ENCODE measurements at regions not wholly inside any gene's neighbourhood (a gene's known extent, or its start where the extent isn't known, plus 50 kb on each side); places are given as distances from the start of the nearest gene placed in this dataset.

DNA sequence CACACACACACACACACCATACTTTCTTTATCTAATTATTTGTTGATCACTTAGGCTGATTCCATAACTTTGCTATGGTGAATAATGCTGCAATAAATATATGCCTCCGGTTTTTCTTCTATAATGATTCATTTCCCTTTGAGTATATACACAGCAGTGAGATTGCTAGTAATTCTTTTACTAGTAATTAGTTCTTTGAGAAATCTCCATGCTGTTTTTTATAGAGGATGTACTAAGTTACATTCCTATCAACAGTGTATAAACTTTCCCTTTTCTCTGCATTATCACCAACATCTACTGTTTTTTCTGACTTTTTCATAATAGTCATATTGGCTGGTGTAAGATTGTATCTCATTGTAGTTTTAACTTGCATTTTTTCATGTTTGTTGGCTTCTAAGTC lies 1405.1 kb downstream of the PCDH9 start:
- TF ChIP-seq CTCF (IDR thresholded peaks at IDR 0.05 in 2 of 3, conservative IDR thresholded peaks at IDR 0.05 in 1 of 3; ENCODE audit: borderline replicate concordance in 1 of 3, insufficient read depth in 1 of 3, low read depth in 2 of 3, low read length in 2 of 3) (no peak), CEBPB (IDR thresholded peaks at IDR 0.05; ENCODE audit: low read depth) (no peak), POLR2AphosphoS5 (IDR thresholded peaks at IDR 0.05; ENCODE audit: low read depth, low read length) (no peak), MAX (IDR thresholded peaks at IDR 0.05) (no peak), EZH2 (IDR thresholded peaks at IDR 0.05) (no peak), POLR2A (IDR thresholded peaks at IDR 0.05; ENCODE audit: borderline replicate concordance, extremely low read depth, insufficient read depth, insufficient read length) (no peak), SIN3A (IDR thresholded peaks at IDR 0.05; ENCODE audit: low read depth) (no peak)
- TF ChIP-seq, protein P1, sequence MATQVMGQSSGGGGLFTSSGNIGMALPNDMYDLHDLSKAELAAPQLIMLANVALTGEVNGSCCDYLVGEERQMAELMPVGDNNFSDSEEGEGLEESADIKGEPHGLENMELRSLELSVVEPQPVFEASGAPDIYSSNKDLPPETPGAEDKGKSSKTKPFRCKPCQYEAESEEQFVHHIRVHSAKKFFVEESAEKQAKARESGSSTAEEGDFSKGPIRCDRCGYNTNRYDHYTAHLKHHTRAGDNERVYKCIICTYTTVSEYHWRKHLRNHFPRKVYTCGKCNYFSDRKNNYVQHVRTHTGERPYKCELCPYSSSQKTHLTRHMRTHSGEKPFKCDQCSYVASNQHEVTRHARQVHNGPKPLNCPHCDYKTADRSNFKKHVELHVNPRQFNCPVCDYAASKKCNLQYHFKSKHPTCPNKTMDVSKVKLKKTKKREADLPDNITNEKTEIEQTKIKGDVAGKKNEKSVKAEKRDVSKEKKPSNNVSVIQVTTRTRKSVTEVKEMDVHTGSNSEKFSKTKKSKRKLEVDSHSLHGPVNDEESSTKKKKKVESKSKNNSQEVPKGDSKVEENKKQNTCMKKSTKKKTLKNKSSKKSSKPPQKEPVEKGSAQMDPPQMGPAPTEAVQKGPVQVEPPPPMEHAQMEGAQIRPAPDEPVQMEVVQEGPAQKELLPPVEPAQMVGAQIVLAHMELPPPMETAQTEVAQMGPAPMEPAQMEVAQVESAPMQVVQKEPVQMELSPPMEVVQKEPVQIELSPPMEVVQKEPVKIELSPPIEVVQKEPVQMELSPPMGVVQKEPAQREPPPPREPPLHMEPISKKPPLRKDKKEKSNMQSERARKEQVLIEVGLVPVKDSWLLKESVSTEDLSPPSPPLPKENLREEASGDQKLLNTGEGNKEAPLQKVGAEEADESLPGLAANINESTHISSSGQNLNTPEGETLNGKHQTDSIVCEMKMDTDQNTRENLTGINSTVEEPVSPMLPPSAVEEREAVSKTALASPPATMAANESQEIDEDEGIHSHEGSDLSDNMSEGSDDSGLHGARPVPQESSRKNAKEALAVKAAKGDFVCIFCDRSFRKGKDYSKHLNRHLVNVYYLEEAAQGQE (IDR thresholded peaks at IDR 0.05; ENCODE audit: low read depth): no peak

Measured in HCT116 (cell line).